ENCODE measurements at regions not wholly inside any gene's neighbourhood (a gene's known extent, or its start where the extent isn't known, plus 50 kb on each side); places are given as distances from the start of the nearest gene placed in this dataset.

DNA sequence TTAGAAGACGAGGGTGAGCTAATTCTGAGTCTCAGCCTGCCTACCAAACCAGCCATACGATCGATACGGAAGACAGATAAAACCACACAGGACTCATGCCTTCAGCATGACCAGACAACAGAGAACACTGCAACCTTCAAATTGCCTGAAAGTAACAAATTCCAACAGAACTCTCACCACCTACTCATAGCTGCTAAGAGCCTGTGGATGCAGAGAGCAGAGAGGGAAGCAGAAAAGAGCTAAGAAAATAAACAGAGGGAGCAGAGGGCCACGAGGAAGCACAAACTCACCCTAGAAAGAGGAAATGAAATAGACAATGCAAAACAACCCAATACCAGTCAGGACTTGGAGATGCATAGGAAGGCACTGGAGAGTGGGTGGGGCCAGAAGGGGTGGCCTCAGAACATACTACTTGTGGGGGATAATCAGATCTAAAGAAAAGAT, 86.7 kb upstream of the TAS2R1 start:
- ChIA-PET CTCF (no interaction called here), POLR2A (no interaction called here)
- TF ChIP-seq BHLHE40 (IDR thresholded peaks at IDR 0.05; ENCODE audit: borderline replicate concordance) (no peak), FOXA1 (IDR thresholded peaks at IDR 0.05) (no peak), SUZ12 (IDR thresholded peaks at IDR 0.05) (no peak), NFRKB (IDR thresholded peaks at IDR 0.05) (no peak), CTBP1 (IDR thresholded peaks at IDR 0.05; ENCODE audit: borderline replicate concordance) (no peak), TARDBP (IDR thresholded peaks at IDR 0.05) (no peak), ZNF384 (IDR thresholded peaks at IDR 0.05) (no peak), FOXM1 (IDR thresholded peaks at IDR 0.05; ENCODE audit: borderline replicate concordance) (no peak), L3MBTL2 (conservative IDR thresholded peaks at IDR 0.05) (no peak), ARNT (IDR thresholded peaks at IDR 0.05) (no peak), SP1 (IDR thresholded peaks at IDR 0.05) (no peak), HDGF (IDR thresholded peaks at IDR 0.05; ENCODE audit: borderline replicate concordance) (no peak), ELF4 (IDR thresholded peaks at IDR 0.05) (no peak), FOXK2 (IDR thresholded peaks at IDR 0.05) (no peak)
- TF ChIP-seq, protein P1, sequence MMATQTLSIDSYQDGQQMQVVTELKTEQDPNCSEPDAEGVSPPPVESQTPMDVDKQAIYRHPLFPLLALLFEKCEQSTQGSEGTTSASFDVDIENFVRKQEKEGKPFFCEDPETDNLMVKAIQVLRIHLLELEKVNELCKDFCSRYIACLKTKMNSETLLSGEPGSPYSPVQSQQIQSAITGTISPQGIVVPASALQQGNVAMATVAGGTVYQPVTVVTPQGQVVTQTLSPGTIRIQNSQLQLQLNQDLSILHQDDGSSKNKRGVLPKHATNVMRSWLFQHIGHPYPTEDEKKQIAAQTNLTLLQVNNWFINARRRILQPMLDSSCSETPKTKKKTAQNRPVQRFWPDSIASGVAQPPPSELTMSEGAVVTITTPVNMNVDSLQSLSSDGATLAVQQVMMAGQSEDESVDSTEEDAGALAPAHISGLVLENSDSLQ (IDR thresholded peaks at IDR 0.05): no peak
- DNase-seq (ENCODE audit: extremely low spot score): no peak

DNA sequence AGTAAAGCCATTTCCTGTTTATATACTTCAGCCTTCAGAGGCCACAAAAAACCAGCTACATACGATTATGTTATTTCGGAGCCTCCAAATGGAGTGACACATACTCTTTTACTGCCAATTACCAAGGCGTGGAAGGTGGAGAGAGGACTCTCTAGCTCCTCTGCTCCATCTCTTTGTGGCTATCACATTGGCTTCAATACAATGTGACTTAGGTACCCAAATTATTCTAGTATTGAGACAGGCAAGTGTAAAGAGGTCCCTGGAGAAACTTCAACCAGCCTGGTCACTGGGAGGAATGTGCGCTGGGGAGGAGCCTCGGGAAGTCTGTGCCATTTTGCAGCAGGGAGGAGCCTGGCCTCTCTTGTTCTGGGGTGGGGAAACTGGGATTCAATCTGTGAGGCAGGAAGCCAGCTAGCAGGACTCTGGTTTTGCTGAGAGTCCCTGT, 85.8 kb upstream of the TAS2R1 start:
- CTCF ChIA-PET: no interaction called here
- POLR2A ChIA-PET: no interaction called here
- TF ChIP-seq L3MBTL2 (conservative IDR thresholded peaks at IDR 0.05) (no peak), ELF4 (IDR thresholded peaks at IDR 0.05) (no peak), FOXM1 (IDR thresholded peaks at IDR 0.05; ENCODE audit: borderline replicate concordance) (no peak), ZNF384 (IDR thresholded peaks at IDR 0.05) (no peak), FOXK2 (IDR thresholded peaks at IDR 0.05) (no peak), SP1 (IDR thresholded peaks at IDR 0.05) (no peak), SUZ12 (IDR thresholded peaks at IDR 0.05) (no peak), TARDBP (IDR thresholded peaks at IDR 0.05) (no peak), FOXA1 (IDR thresholded peaks at IDR 0.05) (no peak)
- TF ChIP-seq, protein P1 (IDR thresholded peaks at IDR 0.05): no peak
- DNase-seq (ENCODE audit: extremely low spot score): no peak

DNA sequence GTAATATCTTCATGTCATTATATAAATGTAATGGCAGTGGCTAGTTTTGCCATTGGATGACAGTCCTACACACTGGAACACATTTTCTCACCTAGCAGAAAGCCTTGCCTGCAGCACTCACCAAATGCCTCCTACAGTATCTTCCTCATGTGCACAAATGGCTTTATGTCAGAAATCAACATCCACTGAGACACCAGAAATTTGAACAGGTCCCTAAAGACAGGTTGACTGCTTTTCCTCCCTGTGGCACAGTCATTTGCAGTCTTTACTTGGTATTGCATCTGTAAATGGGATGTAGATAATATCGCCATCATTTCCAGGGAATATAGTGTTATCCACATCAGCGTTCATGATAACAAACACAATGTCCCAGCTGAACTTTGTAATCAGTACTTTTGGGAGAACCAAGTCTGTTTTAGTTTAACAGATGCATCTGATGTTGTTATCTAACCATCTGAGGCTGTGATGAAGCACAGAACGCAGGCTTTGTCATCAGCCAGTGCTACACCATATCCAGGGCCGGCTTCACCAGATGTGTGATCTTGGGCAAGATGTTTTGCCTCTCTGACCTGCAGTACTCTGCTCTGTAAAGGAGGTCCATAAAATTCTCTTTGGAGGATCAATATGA, 83.9 kb upstream of the TAS2R1 start:
- no peak for DNase-seq (ENCODE audit: extremely low spot score)
- CTCF ChIA-PET: no interaction called here
- TF ChIP-seq LEF1 (IDR thresholded peaks at IDR 0.05; ENCODE audit: borderline replicate concordance) (no peak), ELF4 (IDR thresholded peaks at IDR 0.05) (no peak), FOXA1 (IDR thresholded peaks at IDR 0.05) (no peak), ARNT (IDR thresholded peaks at IDR 0.05) (no peak), HDGF (IDR thresholded peaks at IDR 0.05; ENCODE audit: borderline replicate concordance) (no peak), NFRKB (IDR thresholded peaks at IDR 0.05) (no peak), BHLHE40 (IDR thresholded peaks at IDR 0.05; ENCODE audit: borderline replicate concordance) (no peak), FOXK2 (IDR thresholded peaks at IDR 0.05) (no peak), CTBP1 (IDR thresholded peaks at IDR 0.05; ENCODE audit: borderline replicate concordance) (no peak), ZNF384 (IDR thresholded peaks at IDR 0.05) (no peak), SUZ12 (IDR thresholded peaks at IDR 0.05) (no peak), FOXM1 (IDR thresholded peaks at IDR 0.05; ENCODE audit: borderline replicate concordance) (no peak), SP1 (IDR thresholded peaks at IDR 0.05) (no peak), TARDBP (IDR thresholded peaks at IDR 0.05) (no peak), L3MBTL2 (conservative IDR thresholded peaks at IDR 0.05) (no peak)
- TF ChIP-seq, protein P1 (IDR thresholded peaks at IDR 0.05): no peak
- POLR2A ChIA-PET: no interaction called here

DNA sequence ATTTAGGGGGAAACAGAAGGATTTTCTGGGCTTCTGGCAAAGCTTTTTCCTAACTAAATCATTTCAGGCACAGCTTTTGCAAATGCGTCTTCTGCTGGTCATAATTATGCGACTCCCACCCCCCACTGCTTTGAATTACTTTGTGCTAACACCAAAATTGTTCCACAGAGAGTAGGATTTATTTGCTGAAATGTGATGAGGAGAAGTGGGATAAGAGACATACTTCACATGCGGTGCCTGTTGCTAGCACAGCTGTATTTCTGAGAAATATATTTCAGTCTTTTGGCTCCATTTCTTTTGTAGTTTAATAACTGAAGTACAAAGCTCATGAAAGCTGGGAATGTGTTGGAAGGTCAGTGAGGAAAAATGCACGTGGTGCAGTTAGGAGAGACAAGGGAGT, 83.2 kb upstream of the TAS2R1 start:
- ChIA-PET POLR2A (no interaction called here), CTCF (no interaction called here)
- TF ChIP-seq ZNF384 (IDR thresholded peaks at IDR 0.05) (no peak), BHLHE40 (IDR thresholded peaks at IDR 0.05; ENCODE audit: borderline replicate concordance) (no peak), SP1 (IDR thresholded peaks at IDR 0.05) (no peak), HDGF (IDR thresholded peaks at IDR 0.05; ENCODE audit: borderline replicate concordance) (no peak), FOXA1 (IDR thresholded peaks at IDR 0.05) (no peak), SUZ12 (IDR thresholded peaks at IDR 0.05) (no peak), TARDBP (IDR thresholded peaks at IDR 0.05) (no peak), CTBP1 (IDR thresholded peaks at IDR 0.05; ENCODE audit: borderline replicate concordance) (no peak), FOXK2 (IDR thresholded peaks at IDR 0.05) (no peak)
- TF ChIP-seq, protein P1 (IDR thresholded peaks at IDR 0.05): no peak
- DNase-seq (ENCODE audit: extremely low spot score): no peak

DNA sequence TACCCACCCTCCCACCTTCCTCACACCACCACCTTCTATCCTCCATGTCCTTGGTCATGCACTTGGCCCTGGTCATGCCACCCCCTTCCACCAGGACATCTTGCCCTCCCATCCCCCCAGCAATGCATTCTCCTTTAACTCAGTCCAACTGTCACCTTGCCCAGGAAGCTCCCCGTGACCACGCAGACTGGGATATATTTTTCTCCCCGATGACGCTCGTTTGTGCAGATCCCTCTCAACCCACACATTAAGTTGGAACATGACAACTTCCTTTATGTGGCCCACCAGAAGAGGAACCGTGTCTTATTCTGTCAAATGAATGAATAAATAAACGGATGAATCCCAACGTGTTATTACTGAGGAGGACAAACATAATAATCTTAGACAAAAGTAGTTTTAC, 82.8 kb upstream of the TAS2R1 start:
- CTCF ChIA-PET: no interaction called here
- POLR2A ChIA-PET: no interaction called here
- no peak for DNase-seq (ENCODE audit: extremely low spot score)

More for the DNA sequence above, 82.8 kb upstream of the TAS2R1 start:
- TF ChIP-seq TARDBP (IDR thresholded peaks at IDR 0.05) (no peak), SUZ12 (IDR thresholded peaks at IDR 0.05) (no peak), ARNT (IDR thresholded peaks at IDR 0.05) (no peak), FOXA1 (IDR thresholded peaks at IDR 0.05) (no peak), LEF1 (IDR thresholded peaks at IDR 0.05; ENCODE audit: borderline replicate concordance) (no peak), FOXM1 (IDR thresholded peaks at IDR 0.05; ENCODE audit: borderline replicate concordance) (no peak), NFRKB (IDR thresholded peaks at IDR 0.05) (no peak), SP1 (IDR thresholded peaks at IDR 0.05) (no peak), ZNF384 (IDR thresholded peaks at IDR 0.05) (no peak), BHLHE40 (IDR thresholded peaks at IDR 0.05; ENCODE audit: borderline replicate concordance) (no peak), HDGF (IDR thresholded peaks at IDR 0.05; ENCODE audit: borderline replicate concordance) (no peak), ELF4 (IDR thresholded peaks at IDR 0.05) (no peak), L3MBTL2 (conservative IDR thresholded peaks at IDR 0.05) (no peak), FOXK2 (IDR thresholded peaks at IDR 0.05) (no peak), CTBP1 (IDR thresholded peaks at IDR 0.05; ENCODE audit: borderline replicate concordance) (no peak)
- TF ChIP-seq, protein P1 (IDR thresholded peaks at IDR 0.05): no peak
